OCI-LY1 (cell line): ENCODE measurements at regions not wholly inside any gene's neighbourhood (a gene's known extent, or its start where the extent isn't known, plus 50 kb on each side); places are given as distances from the start of the nearest gene placed in this dataset.

Experiments used
- H2AFZ ChIP-seq: fragments of 200-600 bp; sonication (generic), shearing (Covaris generic); 2 replicates; pipeline ENCODE4 v1.6.0; 2014; ENCODE audit warnings: antibody characterized with exemption, mild to moderate bottlenecking, low read length
- H3F3A ChIP-seq: fragments of 200-600 bp; sonication (generic), shearing (Covaris generic); 2 replicates; pipeline ENCODE4 v1.6.0; 2014; ENCODE audit warnings: mild to moderate bottlenecking, antibody characterized with exemption, low read length, moderate library complexity; ENCODE audit not compliant: insufficient read depth
- H3K27ac ChIP-seq: fragments of 200-600 bp; sonication (generic); 2 replicates; pipeline ENCODE4 v1.5.1; 2014; ENCODE audit warnings: low read length, mixed run types, mild to moderate bottlenecking, low read depth; ENCODE audit not compliant: poor library complexity, severe bottlenecking
- H3K27me3 ChIP-seq: fragments of 200-600 bp; sonication (generic); 2 replicates; pipeline ENCODE4 v1.6.0; 2014; ENCODE audit warnings: antibody characterized with exemption, mild to moderate bottlenecking, low read length, moderate library complexity; ENCODE audit not compliant: insufficient read depth
- H3K36me3 ChIP-seq: fragments of 200-600 bp; sonication (generic); 2 replicates; pipeline ENCODE4 v1.6.1; 2014; ENCODE audit warnings: mild to moderate bottlenecking, antibody characterized with exemption, low read length, moderate library complexity, mixed read lengths; ENCODE audit not compliant: insufficient read depth
- H3K4me1 ChIP-seq: fragments of 200-600 bp; sonication (generic); 2 replicates; pipeline ENCODE4 v1.5.1; 2014; ENCODE audit warnings: mild to moderate bottlenecking, low read length, moderate library complexity; ENCODE audit not compliant: insufficient read depth, severe bottlenecking
- H3K4me2 ChIP-seq: fragments of 200-600 bp; sonication (generic), shearing (Covaris generic); 2 replicates; pipeline ENCODE4 v1.6.1; 2014; ENCODE audit warnings: low read length
- H3K4me3 ChIP-seq: fragments of 200-600 bp; sonication (generic); 2 replicates; pipeline ENCODE4 v1.5.1; 2014; ENCODE audit warnings: low read length, low read depth, mild to moderate bottlenecking, mixed read lengths; ENCODE audit not compliant: poor library complexity, severe bottlenecking
- H3K79me2 ChIP-seq: fragments of 200-600 bp; shearing (Covaris generic); 2 replicates; pipeline ENCODE4 v1.6.1; 2016; ENCODE audit warnings: mixed run types, low read length, mixed read lengths; ENCODE audit not compliant: insufficient read depth
- H3K9ac ChIP-seq: fragments of 200-600 bp; sonication (generic), shearing (Covaris generic); 2 replicates; pipeline ENCODE4 v1.6.1; 2014; ENCODE audit warnings: mild to moderate bottlenecking, low read length, mixed read lengths
- H3K9me2 ChIP-seq: fragments of 200-600 bp; sonication (generic), shearing (Covaris generic); 2 replicates; pipeline ENCODE4 v1.6.1; 2014; ENCODE audit warnings: low read depth, mild to moderate bottlenecking, low read length, mixed read lengths
- H3K9me3 ChIP-seq: fragments of 200-600 bp; shearing (Covaris generic); 2 replicates; pipeline ENCODE4 v1.6.1; 2014; ENCODE audit warnings: low read length, mixed read lengths
- H4K20me1 ChIP-seq: fragments of 200-600 bp; sonication (generic), shearing (Covaris generic); 2 replicates; pipeline ENCODE4 v1.6.0; 2016; ENCODE audit warnings: mild to moderate bottlenecking, low read length; ENCODE audit not compliant: insufficient read depth
- EZH2 ChIP-seq: fragments of 200-600 bp; sonication (generic), shearing (Covaris generic); IDR thresholded peaks from 2 replicates; pipeline ENCODE4 v1.8.0; 2017; ENCODE audit warnings: borderline replicate concordance, mixed run types, mild to moderate bottlenecking, antibody characterized with exemption, low read length, moderate library complexity, mixed read lengths
- TF ChIP-seq, protein P1 (sequence below): fragments of 200-600 bp; sonication (generic), shearing (Covaris generic); IDR thresholded peaks from 2 replicates; pipeline ENCODE4 v1.5.1; 2017; ENCODE audit warnings: mild to moderate bottlenecking, antibody characterized with exemption, low read length, moderate library complexity, mixed read lengths

DNA sequence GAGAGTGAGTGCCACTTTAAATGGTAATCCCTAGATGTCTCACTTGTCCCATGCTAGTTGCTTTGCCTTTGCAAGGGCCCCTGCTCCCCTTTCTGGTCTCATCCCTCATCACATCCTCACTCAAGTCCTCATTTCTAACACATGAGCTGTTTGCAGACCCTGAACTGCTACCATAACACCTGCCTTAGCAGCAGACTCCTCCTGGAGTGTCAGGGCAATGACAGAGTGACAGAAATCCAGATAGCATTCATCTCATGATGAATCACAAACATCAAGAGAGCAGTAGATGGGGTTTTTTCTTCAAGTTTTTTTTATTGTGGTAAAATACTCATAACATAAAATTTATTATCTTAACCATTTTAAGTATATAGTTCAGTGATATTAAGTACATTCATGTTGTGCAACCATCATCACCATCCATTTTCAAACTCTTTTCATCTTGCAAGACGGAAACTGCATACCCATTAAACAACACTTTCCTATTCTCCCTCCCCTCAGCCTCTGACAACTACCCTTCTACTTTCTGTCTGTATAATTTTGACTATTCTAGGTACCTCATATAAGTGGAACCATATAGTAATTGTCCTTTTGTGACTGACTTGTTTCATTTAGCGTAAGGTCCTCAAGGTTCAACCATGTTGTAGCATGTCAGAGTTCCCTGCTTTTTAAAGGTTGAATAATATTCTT is 133.2 kb upstream of the RPS6KA3 start:
- TF ChIP-seq, protein P1, sequence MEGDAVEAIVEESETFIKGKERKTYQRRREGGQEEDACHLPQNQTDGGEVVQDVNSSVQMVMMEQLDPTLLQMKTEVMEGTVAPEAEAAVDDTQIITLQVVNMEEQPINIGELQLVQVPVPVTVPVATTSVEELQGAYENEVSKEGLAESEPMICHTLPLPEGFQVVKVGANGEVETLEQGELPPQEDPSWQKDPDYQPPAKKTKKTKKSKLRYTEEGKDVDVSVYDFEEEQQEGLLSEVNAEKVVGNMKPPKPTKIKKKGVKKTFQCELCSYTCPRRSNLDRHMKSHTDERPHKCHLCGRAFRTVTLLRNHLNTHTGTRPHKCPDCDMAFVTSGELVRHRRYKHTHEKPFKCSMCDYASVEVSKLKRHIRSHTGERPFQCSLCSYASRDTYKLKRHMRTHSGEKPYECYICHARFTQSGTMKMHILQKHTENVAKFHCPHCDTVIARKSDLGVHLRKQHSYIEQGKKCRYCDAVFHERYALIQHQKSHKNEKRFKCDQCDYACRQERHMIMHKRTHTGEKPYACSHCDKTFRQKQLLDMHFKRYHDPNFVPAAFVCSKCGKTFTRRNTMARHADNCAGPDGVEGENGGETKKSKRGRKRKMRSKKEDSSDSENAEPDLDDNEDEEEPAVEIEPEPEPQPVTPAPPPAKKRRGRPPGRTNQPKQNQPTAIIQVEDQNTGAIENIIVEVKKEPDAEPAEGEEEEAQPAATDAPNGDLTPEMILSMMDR: no peak
- TF ChIP-seq EZH2: no peak
- H3K27me3 ChIP-seq: no peaks in the 10 kb centered on the region
- H3K4me2 ChIP-seq: no peak overlapping the region

DNA sequence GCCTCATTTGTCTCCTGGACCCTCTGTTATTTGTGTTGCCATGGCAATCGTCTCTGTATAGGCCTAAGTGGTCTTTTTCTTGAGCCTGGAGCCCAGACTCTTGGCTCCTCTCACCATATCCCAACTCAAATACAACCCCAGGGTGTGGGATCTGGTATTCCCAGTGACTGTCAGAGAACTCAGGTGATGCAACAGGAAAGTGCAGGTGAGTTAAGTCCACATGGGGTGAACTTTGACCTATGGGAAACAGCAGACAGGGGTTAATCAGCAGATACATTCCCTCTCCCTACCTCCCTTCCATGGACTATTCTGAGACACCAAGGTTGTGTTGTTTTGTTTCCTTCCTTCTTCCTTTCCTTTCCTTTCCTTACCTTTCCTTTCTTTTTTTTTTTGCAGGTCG is 130.9 kb upstream of the RPS6KA3 start:
- H3K4me1 ChIP-seq: no peaks in the 10 kb centered on the region
- no peak overlapping the region for H3K27ac ChIP-seq
- H3K36me3 ChIP-seq: no peaks in the 10 kb centered on the region
- no peak overlapping the region for H3K4me3 ChIP-seq
- H3F3A ChIP-seq: no peaks in the 10 kb centered on the region
- H3K4me2 ChIP-seq: no peak overlapping the region
- no peak overlapping the region for H3K9ac ChIP-seq
- TF ChIP-seq EZH2: no peak
- no peak overlapping the region for H2AFZ ChIP-seq
- H3K9me3 ChIP-seq: no peaks in the 10 kb centered on the region
- no peaks in the 10 kb centered on the region for H3K9me2 ChIP-seq
- H4K20me1 ChIP-seq: no peaks in the 10 kb centered on the region
- H3K27me3 ChIP-seq: no peaks in the 10 kb centered on the region
- H3K79me2 ChIP-seq: no peaks in the 10 kb centered on the region

More for the DNA sequence above, 133.2 kb upstream of the RPS6KA3 start:
- no peak overlapping the region for H3K27ac ChIP-seq
- no peak overlapping the region for H3K4me3 ChIP-seq
- H2AFZ ChIP-seq: no peak overlapping the region
- H3K9me2 ChIP-seq: no peaks in the 10 kb centered on the region
- no peaks in the 10 kb centered on the region for H3F3A ChIP-seq
- H3K79me2 ChIP-seq: no peaks in the 10 kb centered on the region
- H3K9me3 ChIP-seq: no peaks in the 10 kb centered on the region
- no peaks in the 10 kb centered on the region for H4K20me1 ChIP-seq
- H3K9ac ChIP-seq: no peak overlapping the region
- no peaks in the 10 kb centered on the region for H3K4me1 ChIP-seq
- no peaks in the 10 kb centered on the region for H3K36me3 ChIP-seq

DNA sequence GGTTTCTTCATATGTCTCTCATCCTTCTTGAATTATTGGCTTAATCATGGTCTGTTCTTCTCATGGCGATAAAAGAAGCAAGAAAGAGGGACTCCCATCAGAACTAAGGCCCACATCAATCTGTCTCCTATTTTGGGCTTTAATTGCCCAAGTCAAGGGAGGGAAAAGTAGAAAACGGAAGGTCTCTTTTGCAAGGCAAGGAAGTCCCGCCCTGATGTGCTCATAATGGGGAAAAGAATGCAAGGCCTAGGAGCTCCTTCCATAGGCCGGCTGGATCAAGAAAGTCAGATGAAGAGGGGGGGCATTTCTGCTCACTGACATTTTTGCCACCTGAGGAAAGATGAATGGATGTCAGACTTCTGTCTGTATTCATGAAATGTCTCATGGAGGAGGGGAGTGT is 127.7 kb upstream of the RPS6KA3 start:
- no peak overlapping the region for H2AFZ ChIP-seq
- H3K9me3 ChIP-seq: no peaks in the 10 kb centered on the region
- no peak overlapping the region for H3K4me2 ChIP-seq
- no peak overlapping the region for H3K4me3 ChIP-seq
- no peaks in the 10 kb centered on the region for H3K27me3 ChIP-seq
- H3K79me2 ChIP-seq: no peaks in the 10 kb centered on the region
- no peaks in the 10 kb centered on the region for H3K4me1 ChIP-seq
- no peaks in the 10 kb centered on the region for H3K36me3 ChIP-seq
- H3K9ac ChIP-seq: no peak overlapping the region
- no peaks in the 10 kb centered on the region for H3F3A ChIP-seq
- no peaks in the 10 kb centered on the region for H4K20me1 ChIP-seq
- TF ChIP-seq EZH2: no peak
- H3K9me2 ChIP-seq: no peaks in the 10 kb centered on the region
- no peak overlapping the region for H3K27ac ChIP-seq

DNA sequence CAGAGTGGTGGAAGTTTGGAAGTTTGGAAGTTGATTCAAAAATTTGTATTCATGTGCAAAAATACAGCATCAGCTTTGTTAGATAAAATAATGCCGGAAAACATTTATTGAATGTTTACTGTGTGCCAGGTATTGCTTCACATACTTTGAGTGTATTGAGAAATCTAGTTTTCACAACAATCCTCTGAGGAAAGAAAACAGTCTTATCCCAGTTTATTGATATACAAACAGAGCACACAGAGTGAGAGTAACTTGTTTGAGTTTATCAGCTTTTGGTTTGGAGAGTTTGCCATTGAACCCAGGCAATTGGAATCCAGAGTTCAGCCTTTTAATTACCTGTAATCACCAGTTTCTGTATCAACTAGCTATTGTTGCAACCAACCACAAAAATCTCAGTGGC is 127.2 kb upstream of the RPS6KA3 start:
- no peaks in the 10 kb centered on the region for H3K36me3 ChIP-seq
- no peaks in the 10 kb centered on the region for H3K4me1 ChIP-seq
- H3K79me2 ChIP-seq: no peaks in the 10 kb centered on the region
- no peak overlapping the region for H3K4me3 ChIP-seq
- no peak overlapping the region for H3K4me2 ChIP-seq
- H3K27ac ChIP-seq: no peak overlapping the region
- H3K9me3 ChIP-seq: no peaks in the 10 kb centered on the region
- no peak for TF ChIP-seq EZH2
- TF ChIP-seq, protein P1: no peak
- H2AFZ ChIP-seq: no peak overlapping the region
- no peaks in the 10 kb centered on the region for H3F3A ChIP-seq
- H4K20me1 ChIP-seq: no peaks in the 10 kb centered on the region
- no peaks in the 10 kb centered on the region for H3K27me3 ChIP-seq
- no peaks in the 10 kb centered on the region for H3K9me2 ChIP-seq
- H3K9ac ChIP-seq: no peak overlapping the region
